Right lobe of liver (tissue), 6 donors: ENCODE measurements at regions not wholly inside any gene's neighbourhood (a gene's known extent, or its start where the extent isn't known, plus 50 kb on each side); places are given as distances from the start of the nearest gene placed in this dataset.

Source experiments
- ATAC-seq, 4 donors: fragments of 200-7000 bp; cut with Tn5 transposase; one replicate each; pipeline ENCODE4 v1.9.1; 2020; ENCODE audit warnings: mild to moderate bottlenecking in 4 of 4, moderate library complexity in 4 of 4
- DNase-seq, 3 donors: peaks; one replicate each; pipeline ENCODE4 v3.0.0-alpha.2; 2020
- H3K27ac ChIP-seq, 3 donors: fragments of 200-600 bp; one replicate each; pipeline ENCODE4 v1.8.0; 2022
- H3K27me3 ChIP-seq, 2 donors: fragments of 200-600 bp; one replicate each; pipeline ENCODE4 v1.8.0; 2022
- H3K36me3 ChIP-seq, 4 donors: fragments of 200-600 bp; sonication (generic) in 1 of 4; one replicate each; pipeline versions ENCODE4 v1.5.1 to v1.8.0; 2017 to 2022; ENCODE audit warnings: control low read depth in 1 of 4
- H3K4me1 ChIP-seq, 4 donors: fragments of 200-600 bp; sonication (generic) in 1 of 4; one replicate each; pipeline versions ENCODE4 v1.5.1 to v1.8.0; 2017 to 2022; ENCODE audit warnings: control low read depth in 1 of 4
- H3K4me3 ChIP-seq, 3 donors: fragments of 200-600 bp; one replicate each; pipeline ENCODE4 v1.8.0; 2022
- H3K9me3 ChIP-seq, 4 donors: fragments of 200-600 bp; sonication (generic) in 1 of 4; one replicate each; pipeline versions ENCODE4 v1.5.1 to v1.8.0; 2017 to 2022; ENCODE audit warnings: control low read depth in 1 of 4
- CTCF ChIP-seq, 4 donors: fragments of 200-600 bp in 3 of 4; fragments of 450-650 bp in 1 of 4; IDR thresholded peaks; one replicate each; pipeline versions ENCODE4 v1.5.1 to v1.8.0; 2016 to 2022; ENCODE audit warnings: antibody characterized with exemption in 4 of 4, mild to moderate bottlenecking in 2 of 4
- POLR2A ChIP-seq: fragments of 450-650 bp; IDR thresholded peaks from one replicate; pipeline ENCODE4 v1.6.1; 2017; ENCODE audit warnings: antibody characterized with exemption, mild to moderate bottlenecking
- WGBS: methylation state at CpG from one replicate; pipeline ENCODE4 v1.1.6; 2018; ENCODE audit warnings: low coverage, low lambda C conversion rate; ENCODE audit not compliant: insufficient coverage; ENCODE audit errors: missing lambda C conversion rate; 5-methylcytosine and 5-hydroxymethylcytosine counted together
- intact Hi-C, 2 donors: fragments of 100-400 bp; cut with DNase I; formaldehyde crosslinking; loops; one replicate each; pipeline versions ENCODE4 v1.11.2 to v1.14.1; 2022
- donor health status: DM: no; HTN: yes; CAD: no.
- donor health status: DM: no; HTN: no; CAD: no.
- donor health status: DM: no; HTN: no; CAD: no.
- donor health status: DM: no; HTN: yes; CAD: no.
- donor health status: DM: no; HTN: yes; CAD: no.

GRCh38 chr16:82470620-82471152 is 156.1 kb upstream of the CDH13 start:
- DNase-seq: peak in 2 of 3 donors; percentile 31 to 46
- intact Hi-C loops: no loop called here
- Histone ChIP-seq H3K27ac (no peak overlapping the region), H3K4me3 (no peak overlapping the region), H3K27me3 (no peaks in the 10 kb centered on the region), H3K36me3 (no peaks in the 10 kb centered on the region), H3K4me1 (peaks cover 0 to 8% (median 0%) of the 10 kb centered on the region in 4 donors), H3K9me3 (no peaks in the 10 kb centered on the region)
- peak; percentile 78 to 93 (median 86) for ATAC-seq
- no peak for TF ChIP-seq POLR2A
- TF ChIP-seq CTCF (IDR thresholded peaks at IDR 0.05): no peak
- WGBS: 34% methylated on average over 4 of the region's 8 CpGs

GRCh38 chr16:82470016-82470415 is 156.8 kb upstream of the CDH13 start:
- Histone ChIP-seq H3K4me1 (peaks cover 0 to 8% (median 0%) of the 10 kb centered on the region in 4 donors), H3K27ac (no peak overlapping the region), H3K4me3 (no peak overlapping the region), H3K36me3 (no peaks in the 10 kb centered on the region), H3K27me3 (no peaks in the 10 kb centered on the region), H3K9me3 (no peaks in the 10 kb centered on the region)
- WGBS: 64% methylated on average over 5 of the region's 7 CpGs
- ATAC-seq (no peak), DNase-seq (no peak)
- intact Hi-C loops: no loop called here
- TF ChIP-seq POLR2A: no peak
- TF ChIP-seq CTCF (IDR thresholded peaks at IDR 0.05): no peak

- intact Hi-C loops: no loop called here
- Histone ChIP-seq H3K27me3 (no peaks in the 10 kb centered on the region), H3K9me3 (no peaks in the 10 kb centered on the region), H3K27ac (no peak overlapping the region), H3K36me3 (no peaks in the 10 kb centered on the region), H3K4me3 (no peak overlapping the region), H3K4me1 (no peaks in the 10 kb centered on the region)
- DNase-seq (no peak), ATAC-seq (no peak)
- no peak for TF ChIP-seq CTCF (IDR thresholded peaks at IDR 0.05)
- no peak for TF ChIP-seq POLR2A
- WGBS: 74% methylated on average over 12 of the region's 13 CpGs
These were observed 162.6 kb upstream of the CDH13 start for GRCh38 chr16:82464187-82464586.

GRCh38 chr16:82460766-82461165 is 166.0 kb upstream of the CDH13 start:
- H3K4me1 ChIP-seq: no peaks in the 10 kb centered on the region
- H3K27ac ChIP-seq: no peak overlapping the region
- intact Hi-C loops: no loop called here
- H3K36me3 ChIP-seq: no peaks in the 10 kb centered on the region
- ATAC-seq (no peak), DNase-seq (no peak)
- TF ChIP-seq CTCF (IDR thresholded peaks at IDR 0.05) (no peak), POLR2A (no peak)
- H3K9me3 ChIP-seq: no peaks in the 10 kb centered on the region
- H3K27me3 ChIP-seq: no peaks in the 10 kb centered on the region
- WGBS: 44% methylated on average over 3 of the region's 3 CpGs
- H3K4me3 ChIP-seq: no peak overlapping the region
